ENCODE measurements at regions not wholly inside any gene's neighbourhood (a gene's known extent, or its start where the extent isn't known, plus 50 kb on each side); places are given as distances from the start of the nearest gene placed in this dataset.

DNA sequence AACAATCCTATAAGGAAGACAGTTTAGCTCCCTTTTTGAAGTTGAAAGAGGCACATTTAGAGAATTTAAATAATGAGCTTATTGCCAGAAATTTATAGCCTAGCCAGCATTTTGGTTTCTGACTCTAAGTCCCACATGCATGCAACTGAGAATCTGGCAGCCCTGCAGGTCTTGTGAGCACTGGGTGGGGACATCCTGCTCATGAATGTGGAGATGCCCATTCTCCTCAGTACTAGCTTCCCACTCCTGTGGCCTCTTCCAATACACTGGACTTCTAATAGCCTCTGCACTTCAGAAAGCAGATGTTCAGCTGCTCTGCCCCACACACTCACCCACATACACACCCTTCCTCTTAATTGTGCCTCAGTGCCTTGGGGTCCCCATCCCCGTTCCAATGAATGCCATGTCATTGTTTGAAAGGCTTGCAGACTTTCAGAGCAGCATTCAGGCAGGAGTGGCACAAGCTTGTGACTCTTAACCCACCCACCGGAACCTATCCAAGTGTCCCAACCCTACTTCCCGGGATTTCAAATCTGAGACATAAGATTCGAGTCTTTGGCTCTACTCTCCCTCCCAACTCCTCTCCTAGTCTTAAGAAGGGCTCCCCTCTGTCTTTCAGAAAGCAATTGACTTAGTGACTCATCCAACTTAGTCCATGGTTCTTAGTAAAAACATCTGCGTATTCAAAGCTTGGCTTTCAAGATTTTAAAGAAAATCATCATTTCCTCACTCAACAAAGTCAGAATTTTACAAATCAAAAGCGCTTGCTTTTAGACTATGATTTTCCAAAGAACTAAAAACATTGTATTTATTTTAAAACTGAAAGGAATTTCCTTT, 80.0 kb upstream of the FREM2 start:
- DNase-seq (ENCODE audit: low spot score): no peak

DNA sequence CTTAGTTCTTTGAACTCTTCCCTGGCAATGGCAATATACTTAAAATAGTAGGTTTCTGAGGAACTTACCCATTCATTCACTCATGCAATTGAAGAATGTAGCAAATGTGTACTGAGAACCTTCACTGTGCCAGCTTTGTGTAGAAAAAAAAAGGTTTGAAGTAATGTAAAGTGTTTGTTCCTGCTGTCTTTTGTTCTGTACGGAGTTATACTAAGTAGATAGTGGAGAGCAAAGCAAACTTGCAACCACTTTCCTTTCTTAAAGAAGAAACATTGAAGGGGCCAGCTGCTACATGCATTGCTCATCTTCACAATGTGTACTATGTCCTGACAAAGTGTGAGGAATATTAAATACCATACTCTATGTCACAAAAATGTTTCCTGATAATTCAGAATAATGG, 68.9 kb upstream of the FREM2 start:
- no peak for DNase-seq (ENCODE audit: low spot score)

DNA sequence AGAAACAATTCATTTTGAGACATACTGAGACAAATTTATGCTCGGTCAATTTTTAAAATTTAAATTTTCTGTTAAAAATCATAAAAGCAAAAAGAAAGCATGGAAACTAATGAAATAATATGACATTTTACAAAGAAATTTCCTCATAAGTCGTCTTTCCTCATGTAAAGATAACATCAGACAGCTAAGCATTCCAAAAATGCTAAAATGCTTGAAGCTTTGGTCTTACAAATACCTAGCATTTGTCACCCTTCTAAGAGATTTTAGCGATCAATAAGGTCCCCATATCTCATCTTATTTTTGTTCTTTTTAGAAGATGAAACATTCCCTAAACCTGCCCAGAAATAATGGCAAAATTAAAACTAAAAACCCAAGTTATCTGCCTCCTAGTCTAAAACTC, 68.5 kb upstream of the FREM2 start:
- DNase-seq (ENCODE audit: low spot score): no peak

DNA sequence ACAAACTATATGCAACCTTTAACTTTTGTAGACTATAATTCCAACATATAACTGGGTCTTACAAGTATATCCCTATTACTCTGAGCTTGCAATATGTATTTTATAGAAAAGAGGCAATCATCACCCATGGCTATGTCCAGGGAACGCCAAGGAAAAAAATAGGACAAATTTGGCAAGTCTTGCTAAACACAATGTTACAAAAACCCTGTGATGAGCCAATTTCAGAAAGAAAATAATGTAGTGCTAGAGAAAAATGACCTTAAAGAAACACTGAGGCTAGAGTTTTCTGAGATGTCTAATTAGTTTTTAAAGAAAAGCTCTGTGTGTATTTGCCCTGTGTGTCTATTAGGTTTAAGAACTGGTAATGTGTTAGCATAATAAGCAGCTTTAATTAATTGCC, 68.0 kb upstream of the FREM2 start:
- DNase-seq (ENCODE audit: low spot score): no peak

DNA sequence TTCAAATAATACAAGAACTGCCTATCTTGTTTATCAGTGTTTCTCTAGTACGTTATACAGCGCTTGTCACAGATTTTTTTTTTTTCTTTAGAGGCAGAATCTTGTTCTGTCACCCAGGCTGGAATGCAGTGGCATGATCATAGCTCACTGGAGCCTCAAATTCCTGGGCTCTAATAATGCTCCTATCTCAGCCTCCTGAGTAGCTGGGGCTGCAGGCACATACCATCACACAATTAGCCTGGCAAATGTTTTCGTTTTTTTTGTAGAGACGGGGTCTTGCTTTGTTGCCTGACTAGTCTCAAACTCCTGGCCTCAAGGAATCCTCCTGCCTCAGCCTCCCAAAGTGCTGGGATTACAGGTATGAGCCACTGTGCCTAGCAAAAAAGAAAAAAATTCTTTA, 66.0 kb upstream of the FREM2 start:
- no peak for DNase-seq (ENCODE audit: low spot score)

DNA sequence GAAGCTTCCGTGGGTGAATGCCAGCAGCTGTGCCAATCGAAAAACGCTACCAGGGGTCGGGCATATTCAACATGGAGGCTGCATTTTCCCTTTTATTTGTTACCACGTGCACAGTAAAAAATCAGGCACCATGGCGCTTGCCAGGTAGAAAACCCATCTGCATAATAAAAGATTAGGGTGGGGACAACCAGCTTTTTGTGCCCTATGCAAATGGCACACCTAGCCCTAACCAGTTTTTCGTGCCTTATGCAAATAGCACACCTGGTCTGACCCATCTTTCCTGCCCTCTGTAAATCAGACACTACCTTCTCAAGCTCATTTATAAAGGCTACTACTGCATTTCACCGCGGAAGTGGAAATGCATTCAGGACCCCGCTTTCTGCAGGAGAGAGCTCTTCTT, 62.1 kb upstream of the FREM2 start:
- DNase-seq (ENCODE audit: low spot score): no peak

DNA sequence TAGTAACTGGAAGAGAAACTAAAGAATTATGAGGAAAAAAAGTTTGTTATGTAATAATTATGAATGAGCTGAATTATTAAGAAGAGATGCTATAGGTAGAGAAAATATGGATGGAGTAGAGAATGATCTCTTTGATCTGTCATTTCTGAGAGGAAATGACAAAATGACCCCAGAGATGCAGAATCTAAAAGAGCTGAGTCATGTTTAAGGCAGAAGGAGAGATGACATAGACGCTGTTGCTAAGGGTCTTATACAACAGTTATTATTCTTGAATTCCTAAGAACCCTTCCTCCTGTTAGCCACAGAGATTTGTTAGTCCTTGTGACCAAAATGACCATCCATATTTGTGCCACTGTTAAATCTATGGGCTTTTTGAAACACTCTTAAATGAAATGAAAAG, 58.3 kb upstream of the FREM2 start:
- no peak for DNase-seq (ENCODE audit: low spot score)

DNA sequence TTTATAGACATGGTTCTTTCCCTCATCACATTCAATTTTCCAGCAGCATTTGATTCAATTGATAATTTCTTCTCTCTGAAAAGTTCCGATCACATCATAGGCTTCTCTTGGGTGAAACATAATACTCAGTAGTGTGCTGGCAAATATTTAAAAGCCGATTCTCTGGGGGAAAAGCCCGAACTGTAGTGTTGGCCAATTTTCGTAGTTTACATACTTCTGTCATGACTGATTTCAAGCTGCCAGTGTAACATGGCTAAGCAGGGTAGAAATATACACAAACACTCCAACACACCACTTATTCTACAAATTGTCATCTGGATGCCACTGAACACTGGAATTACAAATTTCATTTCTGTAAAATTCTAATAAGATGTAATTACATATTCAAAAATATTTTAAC, 56.1 kb upstream of the FREM2 start:
- no peak for DNase-seq (ENCODE audit: low spot score)

DNA sequence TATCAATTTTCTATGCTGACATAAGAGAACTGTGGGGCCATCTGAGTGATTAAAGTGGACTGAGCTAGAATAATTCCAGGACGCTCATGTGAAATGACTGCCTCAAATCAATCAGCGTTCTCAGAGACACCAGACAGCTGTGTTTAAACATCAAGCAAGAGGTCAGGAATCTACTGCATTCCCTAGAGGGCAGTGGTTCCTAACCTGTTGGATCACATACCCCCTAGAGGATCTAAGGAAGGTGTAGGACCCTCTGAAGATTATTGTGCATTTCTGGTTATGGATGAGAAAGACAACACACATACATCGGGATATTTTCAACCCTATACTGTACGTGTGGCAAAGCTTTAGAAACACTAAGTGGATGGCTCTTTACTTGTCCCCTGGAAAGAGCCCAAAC, 51.8 kb upstream of the FREM2 start:
- no peak for DNase-seq (ENCODE audit: low spot score)

DNA sequence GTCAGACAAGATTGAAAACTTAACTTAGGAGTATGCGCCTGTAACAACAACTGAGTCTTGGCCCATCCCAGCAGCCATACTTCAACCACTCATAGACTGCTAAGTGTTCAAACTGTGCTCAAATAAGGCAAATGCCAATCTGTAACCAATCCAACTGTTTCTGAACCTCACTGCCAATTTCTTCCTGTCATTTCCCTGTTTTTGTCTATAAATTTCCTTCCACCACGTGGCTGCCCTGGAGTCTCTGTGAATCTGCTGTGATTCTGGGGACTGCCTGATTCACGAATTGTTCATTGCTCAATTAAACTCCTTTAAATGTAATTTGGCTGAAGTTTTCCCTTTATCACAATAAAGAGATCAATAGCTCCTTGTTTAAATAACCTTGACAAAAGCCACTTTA, 50.8 kb upstream of the FREM2 start:
- DNase-seq (ENCODE audit: low spot score): no peak

DNA sequence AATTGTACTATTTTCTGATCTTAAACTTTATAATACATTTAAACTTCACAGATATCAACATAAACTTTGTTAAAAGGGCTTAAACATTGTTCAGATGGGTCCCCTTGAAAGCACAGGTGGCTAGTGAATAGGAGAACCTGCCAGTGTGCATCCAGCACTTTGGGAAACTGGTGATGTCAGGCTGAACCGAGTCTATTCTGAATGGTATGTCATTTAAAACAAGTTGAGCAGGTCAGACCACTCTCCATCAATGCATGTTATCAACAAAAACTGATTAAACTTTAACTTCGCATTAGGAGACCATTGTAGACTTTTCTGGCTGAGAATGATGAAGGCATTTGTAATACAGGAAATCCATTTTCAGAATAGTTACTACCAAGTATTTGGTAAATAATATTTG, 50.1 kb upstream of the FREM2 start:
- DNase-seq (ENCODE audit: low spot score): no peak

All from D341Med (cell line).